Common myeloid progenitor, CD34-positive (primary cell): ENCODE measurements at regions not wholly inside any gene's neighbourhood (a gene's known extent, or its start where the extent isn't known, plus 50 kb on each side); places are given as distances from the start of the nearest gene placed in this dataset.
"Not testable (repeated sequence)": the region's sequence is repeated elsewhere in the genome, so short reads cannot be mapped to it uniquely, and the experiment has no call there.

Source experiments
- CTCF ChIA-PET: fragments of 350-600 bp; sonication (Branson Sonifier 250); formaldehyde crosslinking; loops from one replicate; lab custom pipeline; 2021; ENCODE audit warnings: antibody characterized with exemption; lab: Charles Lee
- POLR2A ChIA-PET: fragments of 350-600 bp; sonication (Branson Sonifier 250); formaldehyde crosslinking; loops from one replicate; lab custom pipeline; 2021; ENCODE audit warnings: antibody characterized with exemption; lab: Charles Lee
- DNase-seq, 3 donors: peaks; one replicate each; pipeline versions ENCODE4 v3.0.0 to v3.0.0-alpha.2; 2013
- H3K27ac ChIP-seq, 2 experiments: 1 replicate in 1 of 2; 2 replicates in 1 of 2; pipeline ENCODE4 v1.7.0; 2013; ENCODE audit warnings: inconsistent platforms in 2 of 2, low read length in 2 of 2, mild to moderate bottlenecking in 2 of 2, low read depth in 1 of 2, moderate library complexity in 1 of 2; ENCODE audit not compliant: severe bottlenecking in 2 of 2, insufficient read depth in 1 of 2, poor library complexity in 1 of 2
- H3K27me3 ChIP-seq, 5 experiments: replicated peaks in 2 of 5; 1 replicate in 3 of 5; 2 replicates in 2 of 5; pipeline versions ENCODE4 v1.6.1 to v1.7.0; 2013; ENCODE audit warnings: low read length in 4 of 5, mild to moderate bottlenecking in 2 of 5, moderate library complexity in 2 of 5, inconsistent platforms in 1 of 5; ENCODE audit not compliant: insufficient read depth in 5 of 5, control insufficient read depth in 4 of 5
- H3K36me3 ChIP-seq, 4 experiments: 1 replicate in 2 of 4; 2 replicates in 2 of 4; pipeline versions ENCODE4 v1.6.1 to v1.7.0; 2013; ENCODE audit warnings: low read length in 3 of 4, control low read depth in 1 of 4, mild to moderate bottlenecking in 1 of 4; ENCODE audit not compliant: control insufficient read depth in 4 of 4, insufficient read depth in 4 of 4
- H3K4me1 ChIP-seq, 4 experiments: 1 replicate in 3 of 4; 2 replicates in 1 of 4; pipeline versions ENCODE4 v1.6.1 to v1.7.1; 2013; ENCODE audit warnings: low read length in 3 of 4, mild to moderate bottlenecking in 3 of 4, control low read depth in 1 of 4, inconsistent platforms in 1 of 4, moderate library complexity in 1 of 4; ENCODE audit not compliant: control insufficient read depth in 4 of 4, insufficient read depth in 4 of 4; ENCODE audit errors: control extremely low read depth in 1 of 4
- H3K4me3 ChIP-seq, 7 experiments: 1 replicate in 4 of 7; 2 replicates in 3 of 7; pipeline versions ENCODE4 v1.5.1 to v1.7.0; 2013; ENCODE audit warnings: mild to moderate bottlenecking in 7 of 7, low read length in 6 of 7, moderate library complexity in 6 of 7, inconsistent platforms in 2 of 7, low read depth in 2 of 7, control low read depth in 1 of 7; ENCODE audit not compliant: insufficient read depth in 4 of 7, control insufficient read depth in 1 of 7; ENCODE audit errors: extremely low read depth in 1 of 7
- H3K9me3 ChIP-seq, 5 experiments: 1 replicate in 4 of 5; 2 replicates in 1 of 5; pipeline versions ENCODE4 v1.6.1 to v1.7.1; 2013; ENCODE audit warnings: low read length in 4 of 5, mild to moderate bottlenecking in 2 of 5, inconsistent platforms in 1 of 5, low read depth in 1 of 5, moderate library complexity in 1 of 5; ENCODE audit not compliant: control insufficient read depth in 4 of 5, insufficient read depth in 2 of 5; ENCODE audit errors: control extremely low read depth in 1 of 5
- WGBS: methylation state at CpG from one replicate; pipeline ENCODE4 v1.1.5; 2013; ENCODE audit not compliant: insufficient coverage; 5-methylcytosine and 5-hydroxymethylcytosine counted together

GRCh38 chr12:67892259-67893021 is 96.8 kb upstream of the IFNG-AS1 start:
- CTCF ChIA-PET: no interaction called here

GRCh38 chr12:67893022-67893580 is 96.1 kb upstream of the IFNG-AS1 start:
- Histone ChIP-seq H3K36me3 (no peaks in the 10 kb centered on the region), H3K27ac (no peak overlapping the region), H3K4me3 (no peak overlapping the region), H3K4me1 (peaks cover 0 to 14% (median 0%) of the 10 kb centered on the region in 4 experiments), H3K27me3 (peaks cover 0 to 7% (median 5%) of the 10 kb centered on the region in 5 experiments), H3K9me3 (no peaks in the 10 kb centered on the region)
- ChIA-PET CTCF (no interaction called here), POLR2A (no interaction called here)
- WGBS: 94% methylated on average over 7 of the region's 7 CpGs
- DNase-seq: no peak

More at GRCh38 chr12:67892259-67893021, 96.8 kb upstream of the IFNG-AS1 start:
- H3K4me1 ChIP-seq: peaks cover 0 to 14% (median 0%) of the 10 kb centered on the region in 4 experiments
- H3K9me3 ChIP-seq: no peaks in the 10 kb centered on the region
- peaks cover 0 to 7% (median 5%) of the 10 kb centered on the region in 5 experiments for H3K27me3 ChIP-seq
- H3K36me3 ChIP-seq: no peaks in the 10 kb centered on the region
- POLR2A ChIA-PET: no interaction called here
- DNase-seq: no peak
- WGBS: 94% methylated on average over 4 of the region's 4 CpGs
- H3K4me3 ChIP-seq: no peak overlapping the region
- no peak overlapping the region for H3K27ac ChIP-seq

- CTCF ChIA-PET, H3K9me3 ChIP-seq: not testable (repeated sequence)
- WGBS: 98% methylated on average over 7 of the region's 13 CpGs
These were observed 88.8 kb upstream of the IFNG-AS1 start for GRCh38 chr12:67900418-67900817.

GRCh38 chr12:67909091-67909531 is 80.1 kb upstream of the IFNG-AS1 start:
- no peaks in the 10 kb centered on the region for H3K9me3 ChIP-seq
- ChIA-PET CTCF (no interaction called here), POLR2A (no interaction called here)
- no peak for DNase-seq
- H3K27me3 ChIP-seq: peaks cover 0 to 3% (median 0%) of the 10 kb centered on the region in 5 experiments
- H3K36me3 ChIP-seq: no peaks in the 10 kb centered on the region
- no peaks in the 10 kb centered on the region for H3K4me1 ChIP-seq
- no peak overlapping the region for H3K4me3 ChIP-seq
- H3K27ac ChIP-seq: no peak overlapping the region
- WGBS: 38% methylated on average over 1 of the region's 4 CpGs

More at GRCh38 chr12:67900418-67900817, 88.8 kb upstream of the IFNG-AS1 start:
- DNase-seq, H3K36me3 ChIP-seq, POLR2A ChIA-PET, H3K27me3 ChIP-seq, H3K4me3 ChIP-seq, H3K4me1 ChIP-seq, H3K27ac ChIP-seq: not testable (repeated sequence)

GRCh38 chr12:67909681-67910080 is 79.6 kb upstream of the IFNG-AS1 start:
- H3K4me1 ChIP-seq: no peaks in the 10 kb centered on the region
- no CpG with 5 or more reads among the region's 2 CpGs for WGBS
- H3K9me3 ChIP-seq: no peaks in the 10 kb centered on the region
- ChIA-PET POLR2A (no interaction called here), CTCF (no interaction called here)
- H3K27me3 ChIP-seq: peaks cover 0 to 3% (median 0%) of the 10 kb centered on the region in 5 experiments
- no peak overlapping the region for H3K27ac ChIP-seq
- no peaks in the 10 kb centered on the region for H3K36me3 ChIP-seq
- DNase-seq: no peak
- H3K4me3 ChIP-seq: no peak overlapping the region

- no peak overlapping the region for H3K27ac ChIP-seq
- no peak for DNase-seq
- H3K36me3 ChIP-seq: no peaks in the 10 kb centered on the region
- H3K4me3 ChIP-seq: no peak overlapping the region
- no peaks in the 10 kb centered on the region for H3K4me1 ChIP-seq
- WGBS: 86% methylated on average over 10 of the region's 14 CpGs
- ChIA-PET POLR2A (no interaction called here), CTCF (no interaction called here)
- peaks cover 0 to 3% (median 0%) of the 10 kb centered on the region in 5 experiments for H3K27me3 ChIP-seq
- H3K9me3 ChIP-seq: no peaks in the 10 kb centered on the region
These were observed 78.6 kb upstream of the IFNG-AS1 start for GRCh38 chr12:67910360-67911274.
